ENCODE measurements at regions not wholly inside any gene's neighbourhood (a gene's known extent, or its start where the extent isn't known, plus 50 kb on each side); places are given as distances from the start of the nearest gene placed in this dataset.

DNA sequence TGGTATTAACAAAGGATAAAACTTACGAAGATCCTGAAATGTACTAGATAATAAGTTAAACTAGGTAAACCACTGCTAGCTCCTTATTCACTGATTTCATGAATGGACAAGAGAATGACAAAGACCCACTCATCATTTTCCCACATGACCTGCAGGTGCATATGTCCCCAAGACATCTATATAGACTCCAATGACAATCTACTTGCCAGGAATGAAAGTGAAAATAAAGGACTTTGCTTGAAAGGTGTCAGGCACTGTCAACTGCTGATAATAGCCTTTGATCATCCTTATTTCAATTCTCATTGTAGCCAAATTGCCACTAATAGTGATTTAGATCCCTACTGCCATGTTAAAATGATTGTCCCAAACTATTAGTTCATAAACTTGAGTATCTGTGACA is 321.8 kb downstream of the HACE1 start:
- POLR2A ChIA-PET (ENCODE audit: partially characterized antibody) = no interaction called here
- H3K4ac ChIP-seq (replicated peaks; ENCODE audit: insufficient read length, low read depth, low read length) = no peak overlapping the region
- H2BK15ac ChIP-seq (ENCODE audit: low read length) = no peak overlapping the region
- H3K23ac ChIP-seq (ENCODE audit: insufficient read length) = no peak overlapping the region
- no peak overlapping the region for H3K9ac ChIP-seq (replicated peaks in 1 of 4; ENCODE audit: extremely low read depth in 1 of 4, low read depth in 3 of 4, low read length in 3 of 4)
- no peak overlapping the region for H2BK20ac ChIP-seq (ENCODE audit: low read length)
- H3K14ac ChIP-seq (ENCODE audit: insufficient read length) = no peak overlapping the region
- no peaks in the 10 kb centered on the region for H4K20me1 ChIP-seq (replicated peaks in 1 of 2; ENCODE audit: control insufficient read depth in 1 of 2, insufficient read depth in 2 of 2, low read length in 2 of 2)
- no peak overlapping the region for H2BK12ac ChIP-seq (ENCODE audit: low read depth, low read length)
- H2AFZ ChIP-seq (ENCODE audit: low read length) = no peak overlapping the region
- no peak for FAIRE-seq
- no peak overlapping the region for H3K18ac ChIP-seq (ENCODE audit: extremely low read depth, low read length)
- H3K4me3 ChIP-seq (ENCODE audit: extremely low read depth in 1 of 4, insufficient read depth in 2 of 4, low read depth in 3 of 4, low read length in 4 of 4) = no peak overlapping the region
- no peaks in the 10 kb centered on the region for H3K79me2 ChIP-seq (ENCODE audit: control insufficient read depth in 1 of 2, insufficient read depth in 2 of 2, low read length in 2 of 2)
- H2AK5ac ChIP-seq (ENCODE audit: low read depth, low read length) = no peak overlapping the region
- no peaks in the 10 kb centered on the region for H3K9me3 ChIP-seq (ENCODE audit: insufficient read depth in 2 of 2, low read depth in 1 of 2, low read length in 1 of 2)
- H4K8ac ChIP-seq (ENCODE audit: extremely low read depth, insufficient read depth, low read length) = no peak overlapping the region
- H4K5ac ChIP-seq (ENCODE audit: insufficient read length, low read depth, low read length) = no peak overlapping the region
- no peaks in the 10 kb centered on the region for H3K36me3 ChIP-seq (ENCODE audit: control insufficient read depth in 2 of 4, insufficient read depth in 4 of 4, low read length in 3 of 4)
- H3K23me2 ChIP-seq (ENCODE audit: low read depth, low read length) = no peaks in the 10 kb centered on the region; the same call in 1 of the 2 replicates
- no peaks in the 10 kb centered on the region for H3K4me1 ChIP-seq (replicated peaks in 1 of 4; ENCODE audit: control insufficient read depth in 3 of 4, insufficient read depth in 4 of 4, low read length in 3 of 4)
- DNase-seq (ENCODE audit: low read depth in 1 of 2, low spot score in 2 of 2) = no peak
- H3K56ac ChIP-seq (replicated peaks; ENCODE audit: insufficient read length, low read depth, low read length) = no peak overlapping the region
- no peaks in the 10 kb centered on the region for H3K79me1 ChIP-seq (ENCODE audit: low read depth, low read length)
- CTCF ChIA-PET (ENCODE audit: partially characterized antibody) = interaction anchor here (1.6 to 2.9 kb wide), 2 partner anchors 9 to 12 kb away, joined by 3 to 7 read pairs; no protein-coding TSS in a partner anchor
- H4K91ac ChIP-seq (replicated peaks; ENCODE audit: insufficient read length, low read length) = no peak overlapping the region
- H3K4me2 ChIP-seq (ENCODE audit: insufficient read depth in 1 of 2, low read depth in 2 of 2, low read length in 2 of 2) = no peak overlapping the region
- no peak overlapping the region for H3K27ac ChIP-seq (ENCODE audit: low read depth, low read length)
- H2BK120ac ChIP-seq (replicated peaks; ENCODE audit: low read depth, low read length) = no peak overlapping the region
- H2BK5ac ChIP-seq (ENCODE audit: low read depth, low read length) = no peak overlapping the region
- H3K27me3 ChIP-seq (replicated peaks in 1 of 4; ENCODE audit: control insufficient read depth in 3 of 4, extremely low read depth in 1 of 4, insufficient read depth in 3 of 4, low read length in 3 of 4) = no peaks in the 10 kb centered on the region
- 92% methylated on average over 1 of the region's 1 CpG; no CpG with 5 or more reads in 1 of the 2 experiments for WGBS, 2 experiments (ENCODE audit: extremely low coverage in 1 of 2, insufficient coverage in 1 of 2, insufficient read length in 1 of 2, insufficient replicate concordance in 2 of 2, low coverage in 1 of 2, low lambda C conversion rate in 2 of 2, missing lambda C conversion rate in 1 of 2)
- TF ChIP-seq JUN (IDR thresholded peaks at IDR 0.05; ENCODE audit: low read depth, low read length) (no peak), PHF8 (conservative IDR thresholded peaks at IDR 0.05; ENCODE audit: low read depth, low read length) (no peak), JUND (IDR thresholded peaks at IDR 0.05; ENCODE audit: low read length) (no peak), BACH1 (IDR thresholded peaks at IDR 0.05; ENCODE audit: low read length) (no peak), GABPA (IDR thresholded peaks at IDR 0.05; ENCODE audit: borderline replicate concordance, insufficient read depth, low read length) (no peak), KDM4A (IDR thresholded peaks at IDR 0.05; ENCODE audit: low read depth, low read length, severe bottlenecking) (no peak), RAD21 (IDR thresholded peaks at IDR 0.05 in 1 of 2, conservative IDR thresholded peaks at IDR 0.05 in 1 of 2; ENCODE audit: low read depth in 2 of 2, low read length in 2 of 2) (no peak), RNF2 (IDR thresholded peaks at IDR 0.05; ENCODE audit: borderline replicate concordance, low read depth, low read length, missing control alignments, poor library complexity, severe bottlenecking) (no peak), MAX (IDR thresholded peaks at IDR 0.05) (no peak), SP2 (IDR thresholded peaks at IDR 0.05; ENCODE audit: low read length) (no peak), CREB1 (IDR thresholded peaks at IDR 0.05) (no peak), SP1 (IDR thresholded peaks at IDR 0.05; ENCODE audit: low read depth, low read length) (no peak), SIN3A (conservative IDR thresholded peaks at IDR 0.05 in 1 of 2, IDR thresholded peaks at IDR 0.05 in 1 of 2; ENCODE audit: low read depth in 1 of 2, low read length in 2 of 2) (no peak), KDM1A (IDR thresholded peaks at IDR 0.05; ENCODE audit: borderline replicate concordance, low read length) (no peak)

Data from H1 (cell line).